T-cell (primary cell): ENCODE measurements at regions not wholly inside any gene's neighbourhood (a gene's known extent, or its start where the extent isn't known, plus 50 kb on each side); places are given as distances from the start of the nearest gene placed in this dataset.

Experiments used
- ATAC-seq, 4 experiments: fragments of 200-7000 bp in 3 of 4; fragments of 150-1000 bp in 1 of 4; cut with Tn5 transposase; replicated peaks in 1 of 4; 1 replicate in 3 of 4; 2 replicates in 1 of 4; pipeline ENCODE4 v1.10.0; 2021; ENCODE audit warnings: moderate library complexity in 3 of 4, mild to moderate bottlenecking in 2 of 4, moderate number of reproducible peaks in 1 of 4
- CTCF ChIA-PET, 2 donors: fragments of 300-600 bp; sonication (Branson Sonifier 250); formaldehyde crosslinking; loops; one replicate each; lab custom pipeline; 2022; ENCODE audit warnings: antibody characterized with exemption in 2 of 2; lab: Charles Lee
- POLR2A ChIA-PET, 2 donors: fragments of 300-600 bp; sonication (Branson Sonifier 250); formaldehyde crosslinking; loops; one replicate each; lab custom pipeline; 2022; ENCODE audit warnings: antibody characterized with exemption in 2 of 2; lab: Charles Lee
- DNase-seq, 35 experiments: peaks; one replicate each; pipeline versions ENCODE4 v3.0.0 to v3.0.0-alpha.2; 2013 to 2023
- H3K27ac ChIP-seq: one replicate; pipeline ENCODE4 v1.5.1; 2013; ENCODE audit warnings: low read length
- H3K27me3 ChIP-seq, 2 experiments: replicated peaks in 1 of 2; 1 replicate in 1 of 2; 2 replicates in 1 of 2; pipeline versions ENCODE4 v1.6.1 to v1.7.0; 2013; ENCODE audit warnings: low read length in 1 of 2, mixed read lengths in 1 of 2; ENCODE audit not compliant: control insufficient read depth in 2 of 2, insufficient read depth in 2 of 2; ENCODE audit errors: extremely low read depth in 1 of 2
- H3K36me3 ChIP-seq, 2 donors: 1 replicate in 1 of 2; 2 replicates in 1 of 2; pipeline versions ENCODE4 v1.6.1 to v1.7.0; 2013; ENCODE audit warnings: low read length in 1 of 2; ENCODE audit not compliant: control insufficient read depth in 2 of 2, insufficient read depth in 1 of 2; ENCODE audit errors: extremely low read depth in 1 of 2
- H3K4me1 ChIP-seq, 2 experiments: 1 replicate in 1 of 2; 2 replicates in 1 of 2; pipeline versions ENCODE4 v1.6.1 to v1.7.0; 2013; ENCODE audit warnings: low read length in 2 of 2, mixed read lengths in 1 of 2; ENCODE audit not compliant: insufficient read depth in 2 of 2, control insufficient read depth in 1 of 2; ENCODE audit errors: extremely low read depth in 1 of 2
- H3K4me3 ChIP-seq, 2 donors: 1 replicate in 1 of 2; 2 replicates in 1 of 2; pipeline versions ENCODE4 v1.5.1 to v1.7.0; 2013; ENCODE audit warnings: mild to moderate bottlenecking in 2 of 2, low read length in 1 of 2, moderate library complexity in 1 of 2; ENCODE audit not compliant: control insufficient read depth in 1 of 2; ENCODE audit errors: extremely low read depth in 1 of 2
- H3K9me3 ChIP-seq: 2 replicates; pipeline ENCODE4 v1.7.0; 2013
- H3K27ac Mint-ChIP-seq, 2 donors: one replicate each; pipeline ENCODE4 v1.8.0; 2020 to 2021; ENCODE audit warnings: mild to moderate bottlenecking in 2 of 2, mixed read lengths in 2 of 2
- H3K27me3 Mint-ChIP-seq, 2 donors: one replicate each; pipeline ENCODE4 v1.8.0; 2021 to 2022; ENCODE audit warnings: mixed read lengths in 2 of 2
- H3K36me3 Mint-ChIP-seq: one replicate; pipeline ENCODE4 v1.8.0; 2021; ENCODE audit warnings: mixed read lengths
- H3K4me1 Mint-ChIP-seq, 3 donors: one replicate each; pipeline ENCODE4 v1.8.0; 2020 to 2022; ENCODE audit warnings: mixed read lengths in 3 of 3, mild to moderate bottlenecking in 1 of 3
- H3K4me3 Mint-ChIP-seq, 3 donors: one replicate each; pipeline ENCODE4 v1.8.0; 2020 to 2022; ENCODE audit warnings: mild to moderate bottlenecking in 3 of 3, mixed read lengths in 3 of 3, moderate library complexity in 3 of 3
- H3K9me3 Mint-ChIP-seq, 3 donors: one replicate each; pipeline ENCODE4 v1.8.0; 2020 to 2022; ENCODE audit warnings: mixed read lengths in 3 of 3
- WGBS: methylation state at CpG from one replicate; pipeline ENCODE4 v1.1.5; 2013; ENCODE audit warnings: missing lambda C conversion rate; ENCODE audit not compliant: insufficient coverage; 5-methylcytosine and 5-hydroxymethylcytosine counted together

DNA sequence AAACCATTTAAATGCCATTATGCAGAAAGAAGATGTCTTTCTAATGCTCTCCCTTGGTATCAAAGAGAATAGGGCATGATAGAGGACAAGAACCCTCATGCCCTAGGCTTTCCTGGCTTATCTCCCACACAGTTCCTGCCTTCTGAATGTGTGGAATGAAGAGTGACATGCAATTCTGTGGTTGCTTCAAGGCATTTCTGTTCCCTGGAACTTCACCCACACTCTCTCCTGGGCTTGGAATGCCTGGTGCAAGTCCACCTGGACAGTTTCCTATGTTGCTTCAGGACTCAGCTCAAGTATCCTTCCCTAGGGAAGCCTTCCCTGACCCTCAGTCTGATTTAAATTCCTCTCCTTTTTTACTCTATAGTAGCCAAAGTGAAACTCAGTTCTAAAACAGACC lies 53.8 kb upstream of the DRD2 start:
- Mint-ChIP-seq H3K36me3 (no peaks in the 10 kb centered on the region), H3K9me3 (no peaks in the 10 kb centered on the region), H3K4me3 (no peak overlapping the region), H3K4me1 (peaks cover 0 to 5% (median 0%) of the 10 kb centered on the region in 3 donors), H3K27ac (no peak overlapping the region), H3K27me3 (peaks cover 17 to 28% of the 10 kb centered on the region in 2 donors)
- Histone ChIP-seq H3K27me3 (peaks cover 0 to 15% of the 10 kb centered on the region in 2 experiments), H3K4me1 (no peaks in the 10 kb centered on the region), H3K36me3 (no peaks in the 10 kb centered on the region), H3K27ac (no peak overlapping the region), H3K4me3 (no peak overlapping the region), H3K9me3 (no peaks in the 10 kb centered on the region)
- DNase-seq: no peak
- ATAC-seq: no peak
- ChIA-PET POLR2A (no interaction called here), CTCF (no interaction called here)

GRCh38 chr11:113526521-113526920 lies 51.3 kb upstream of the DRD2 start:
- ATAC-seq (no peak), DNase-seq (no peak)
- CTCF ChIA-PET: no interaction called here
- Mint-ChIP-seq H3K27ac (no peak overlapping the region), H3K36me3 (no peaks in the 10 kb centered on the region), H3K4me3 (no peak overlapping the region), H3K4me1 (no peaks in the 10 kb centered on the region), H3K27me3 (peaks cover 17 to 22% of the 10 kb centered on the region in 2 donors), H3K9me3 (no peaks in the 10 kb centered on the region)
- H3K27ac ChIP-seq: no peak overlapping the region
- no peaks in the 10 kb centered on the region for H3K36me3 ChIP-seq
- no peaks in the 10 kb centered on the region for H3K4me1 ChIP-seq
- no peaks in the 10 kb centered on the region for H3K9me3 ChIP-seq
- POLR2A ChIA-PET: no interaction called here
- H3K4me3 ChIP-seq: no peak overlapping the region
- WGBS: no CpG with 5 or more reads among the region's 1 CpG
- peaks cover 0 to 9% of the 10 kb centered on the region in 2 experiments for H3K27me3 ChIP-seq
